DND-41 (cell line): ENCODE measurements at regions not wholly inside any gene's neighbourhood (a gene's known extent, or its start where the extent isn't known, plus 50 kb on each side); places are given as distances from the start of the nearest gene placed in this dataset.

Experiments used
- CTCF ChIP-seq: IDR thresholded peaks from 2 replicates; pipeline ENCODE4 v1.5.1; 2012; ENCODE audit warnings: borderline replicate concordance, low read length, moderate library complexity, mild to moderate bottlenecking; ENCODE audit not compliant: poor library complexity, severe bottlenecking; ENCODE audit errors: extremely low read depth
- EZH2 ChIP-seq: IDR thresholded peaks from 3 replicates; pipeline ENCODE4 v1.6.1; 2012; ENCODE audit warnings: borderline replicate concordance, low read depth, mild to moderate bottlenecking, moderate library complexity, low read length, inconsistent platforms; ENCODE audit not compliant: severe bottlenecking

DNA sequence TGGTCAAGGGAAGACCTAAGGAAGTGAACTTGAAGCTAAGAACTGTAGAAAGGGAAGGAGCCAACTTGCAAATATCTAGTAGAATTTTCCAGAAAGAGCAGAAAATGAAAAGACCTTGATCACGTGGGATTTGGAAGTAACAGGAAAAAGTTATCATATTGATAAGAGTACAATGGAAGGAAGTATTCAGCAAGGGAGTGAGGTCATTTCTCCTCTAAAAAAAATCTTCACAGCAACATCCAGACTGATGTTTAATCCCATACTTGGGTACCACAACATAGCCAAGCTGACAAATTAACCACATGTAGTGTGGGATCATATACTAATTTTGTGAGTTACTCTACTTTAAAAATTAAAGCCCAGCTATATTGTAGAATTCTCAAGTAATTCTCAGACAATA lies 207.0 kb upstream of the CXCL12 start:
- no peak for TF ChIP-seq CTCF
- no peak for TF ChIP-seq EZH2
